H1 (cell line): ENCODE measurements at regions not wholly inside any gene's neighbourhood (a gene's known extent, or its start where the extent isn't known, plus 50 kb on each side); places are given as distances from the start of the nearest gene placed in this dataset.

Experiments used
- CTCF ChIA-PET: fragments of 300-600 bp; sonication (Branson Sonifier 250); formaldehyde crosslinking; loops from one replicate; lab custom pipeline; 2021; ENCODE audit not compliant: partially characterized antibody; lab: Charles Lee
- POLR2A ChIA-PET: fragments of 300-600 bp; sonication (Branson Sonifier 250); formaldehyde crosslinking; loops from one replicate; lab custom pipeline; 2021; ENCODE audit warnings: inconsistent platforms; ENCODE audit not compliant: partially characterized antibody; lab: Charles Lee
- DNase-seq, 2 experiments: peaks; one replicate each; pipeline versions ENCODE4 v3.0.0 to v3.0.0-alpha.2; 2010 to 2022; ENCODE audit warnings: low spot score in 2 of 2, low read depth in 1 of 2, mixed read lengths in 1 of 2
- FAIRE-seq: peaks from 2 replicates; lab custom pipeline; 2011; peaks lifted over from hg19 to GRCh38; lab: Jason Lieb, UNC
- H2AFZ ChIP-seq: 2 replicates; pipeline ENCODE4 v1.8.1; 2012; ENCODE audit warnings: low read length, inconsistent platforms
- H2AK5ac ChIP-seq: 2 replicates; pipeline ENCODE4 v1.6.1; 2013; ENCODE audit warnings: low read depth, low read length
- H2BK120ac ChIP-seq: replicated peaks from 2 replicates; pipeline ENCODE3; 2013; ENCODE audit warnings: low read depth, low read length, inconsistent platforms
- H2BK12ac ChIP-seq: 2 replicates; pipeline ENCODE4 v1.6.1; 2013; ENCODE audit warnings: low read depth, low read length
- H2BK15ac ChIP-seq: 2 replicates; pipeline ENCODE4 v1.6.1; 2013; ENCODE audit warnings: low read length
- H2BK20ac ChIP-seq: 2 replicates; pipeline ENCODE4 v1.6.1; 2013; ENCODE audit warnings: low read length
- H2BK5ac ChIP-seq: 2 replicates; pipeline ENCODE4 v1.6.1; 2013; ENCODE audit warnings: low read depth, low read length
- H3K14ac ChIP-seq: 2 replicates; pipeline ENCODE4 v1.6.1; 2013; ENCODE audit warnings: inconsistent platforms; ENCODE audit not compliant: insufficient read length
- H3K18ac ChIP-seq: 2 replicates; pipeline ENCODE4 v1.6.1; 2013; ENCODE audit warnings: low read length; ENCODE audit errors: extremely low read depth
- H3K23ac ChIP-seq: 2 replicates; pipeline ENCODE4 v1.6.1; 2013; ENCODE audit warnings: inconsistent platforms; ENCODE audit not compliant: insufficient read length
- H3K23me2 ChIP-seq: 2 replicates; pipeline ENCODE4 v1.6.1; 2013; ENCODE audit warnings: low read depth, low read length
- H3K27ac ChIP-seq: 2 replicates; pipeline ENCODE4 v1.6.1; 2011; ENCODE audit warnings: low read depth, low read length, inconsistent platforms
- H3K27me3 ChIP-seq, 4 experiments: replicated peaks in 1 of 4; 1 replicate in 1 of 4; 2 replicates in 3 of 4; pipeline versions ENCODE4 v1.6.1 to v1.8.1; 2011 to 2013; ENCODE audit warnings: low read length in 3 of 4, mild to moderate bottlenecking in 3 of 4, inconsistent platforms in 2 of 4, mixed read lengths in 2 of 4, moderate library complexity in 1 of 4; ENCODE audit not compliant: control insufficient read depth in 3 of 4, insufficient read depth in 3 of 4; ENCODE audit errors: extremely low read depth in 1 of 4
- H3K36me3 ChIP-seq, 4 experiments: 2 replicates each; pipeline versions ENCODE4 v1.6.1 to v1.8.1; 2011 to 2013; ENCODE audit warnings: mild to moderate bottlenecking in 4 of 4, low read length in 3 of 4, moderate library complexity in 2 of 4, control low read depth in 1 of 4, inconsistent platforms in 1 of 4; ENCODE audit not compliant: insufficient read depth in 4 of 4, control insufficient read depth in 2 of 4
- H3K4ac ChIP-seq: replicated peaks from 2 replicates; pipeline ENCODE3; 2013; ENCODE audit warnings: low read length, low read depth, mixed read lengths, inconsistent platforms; ENCODE audit not compliant: insufficient read length
- H3K4me1 ChIP-seq, 4 experiments: replicated peaks in 1 of 4; 1 replicate in 1 of 4; 2 replicates in 3 of 4; pipeline versions ENCODE4 v1.6.1 to v1.8.1; 2011 to 2013; ENCODE audit warnings: low read length in 3 of 4, inconsistent platforms in 2 of 4, mixed read lengths in 1 of 4; ENCODE audit not compliant: insufficient read depth in 4 of 4, control insufficient read depth in 3 of 4
- H3K4me2 ChIP-seq, 2 experiments: 2 replicates each; pipeline versions ENCODE4 v1.6.1 to v1.8.1; 2011 to 2013; ENCODE audit warnings: low read depth in 2 of 2, low read length in 2 of 2, control low read depth in 1 of 2, inconsistent platforms in 1 of 2, mild to moderate bottlenecking in 1 of 2; ENCODE audit not compliant: insufficient read depth in 1 of 2
- H3K4me3 ChIP-seq, 4 experiments: fragments of 200-600, 300-600 bp in 1 of 4; sonication (generic), shearing (Covaris generic), sonication (Bioruptor Twin) in 1 of 4; 2 replicates each; pipeline versions ENCODE4 v1.5.1 to v1.8.1; 2011 to 2016; ENCODE audit warnings: low read length in 4 of 4, low read depth in 3 of 4, control low read depth in 2 of 4, inconsistent platforms in 2 of 4, mild to moderate bottlenecking in 2 of 4, mixed read lengths in 1 of 4, moderate library complexity in 1 of 4; ENCODE audit not compliant: insufficient read depth in 2 of 4; ENCODE audit errors: extremely low read depth in 1 of 4
- H3K56ac ChIP-seq: replicated peaks from 2 replicates; pipeline ENCODE3; 2013; ENCODE audit warnings: low read depth, mild to moderate bottlenecking, mixed read lengths, low read length, inconsistent platforms; ENCODE audit not compliant: insufficient read length
- H3K79me1 ChIP-seq: 2 replicates; pipeline ENCODE4 v1.6.1; 2013; ENCODE audit warnings: low read depth, low read length, control low read depth
- H3K79me2 ChIP-seq, 2 experiments: 2 replicates each; pipeline versions ENCODE4 v1.6.1 to v1.8.1; 2012 to 2013; ENCODE audit warnings: low read length in 2 of 2, mild to moderate bottlenecking in 2 of 2, inconsistent platforms in 1 of 2; ENCODE audit not compliant: insufficient read depth in 2 of 2, control insufficient read depth in 1 of 2
- H3K9ac ChIP-seq, 4 experiments: replicated peaks in 1 of 4; 1 replicate in 1 of 4; 2 replicates in 3 of 4; pipeline versions ENCODE4 v1.6.1 to v1.8.1; 2011 to 2013; ENCODE audit warnings: low read depth in 3 of 4, low read length in 3 of 4, control low read depth in 2 of 4, mild to moderate bottlenecking in 2 of 4, moderate library complexity in 2 of 4, inconsistent platforms in 1 of 4; ENCODE audit errors: extremely low read depth in 1 of 4
- H3K9me3 ChIP-seq, 2 experiments: 2 replicates each; pipeline versions ENCODE4 v1.6.1 to v1.8.1; 2012 to 2013; ENCODE audit warnings: mild to moderate bottlenecking in 2 of 2, moderate library complexity in 2 of 2, control low read depth in 1 of 2, inconsistent platforms in 1 of 2, low read depth in 1 of 2, low read length in 1 of 2, mixed read lengths in 1 of 2; ENCODE audit not compliant: insufficient read depth in 2 of 2
- H4K20me1 ChIP-seq, 2 experiments: replicated peaks in 1 of 2; 2 replicates each; pipeline versions ENCODE3 to v1.8.1; 2011 to 2013; ENCODE audit warnings: inconsistent platforms in 2 of 2, low read length in 2 of 2, mild to moderate bottlenecking in 1 of 2; ENCODE audit not compliant: insufficient read depth in 2 of 2, control insufficient read depth in 1 of 2
- H4K5ac ChIP-seq: 2 replicates; pipeline ENCODE4 v1.6.1; 2013; ENCODE audit warnings: low read length, low read depth, mixed read lengths, inconsistent platforms; ENCODE audit not compliant: insufficient read length
- H4K8ac ChIP-seq: 2 replicates; pipeline ENCODE4 v1.8.0; 2013; ENCODE audit warnings: mild to moderate bottlenecking, moderate library complexity, low read length, inconsistent platforms; ENCODE audit not compliant: insufficient read depth; ENCODE audit errors: extremely low read depth
- H4K91ac ChIP-seq: replicated peaks from 2 replicates; pipeline ENCODE3; 2013; ENCODE audit warnings: low read length, mixed read lengths, inconsistent platforms; ENCODE audit not compliant: insufficient read length
- E2F6 ChIP-seq: IDR thresholded peaks from 2 replicates; pipeline ENCODE4 v1.6.1; 2012; ENCODE audit warnings: inconsistent platforms
- GTF2F1 ChIP-seq: IDR thresholded peaks from 2 replicates; pipeline ENCODE4 v1.6.1; 2012; ENCODE audit warnings: low read depth, low read length, improper control_type of control experiment, borderline replicate concordance
- JUN ChIP-seq: IDR thresholded peaks from 2 replicates; pipeline ENCODE4 v1.6.1; 2011; ENCODE audit warnings: low read depth, mild to moderate bottlenecking, improper control_type of control experiment, low read length
- KDM4A ChIP-seq: IDR thresholded peaks from one replicate; pipeline ENCODE4 v1.7.1; 2012; ENCODE audit warnings: low read depth, mild to moderate bottlenecking, moderate library complexity, low read length, inconsistent platforms; ENCODE audit not compliant: severe bottlenecking
- NANOG ChIP-seq: IDR thresholded peaks from 2 replicates; pipeline ENCODE4 v1.6.1; 2011; ENCODE audit warnings: low read length, low read depth, mild to moderate bottlenecking, inconsistent platforms; ENCODE audit not compliant: insufficient read depth, poor library complexity, severe bottlenecking
- POLR2AphosphoS5 ChIP-seq: IDR thresholded peaks from 2 replicates; pipeline ENCODE4 v1.6.1; 2011; ENCODE audit warnings: low read depth, low read length
- SIX5 ChIP-seq: IDR thresholded peaks from 2 replicates; pipeline ENCODE4 v1.6.1; 2011; ENCODE audit warnings: mild to moderate bottlenecking, low read depth, low read length
- SP2 ChIP-seq: IDR thresholded peaks from 2 replicates; pipeline ENCODE4 v1.6.1; 2012; ENCODE audit warnings: mild to moderate bottlenecking, low read length, inconsistent platforms
- SUZ12 ChIP-seq: fragments of 200-600 bp; sonication (generic); IDR thresholded peaks from 2 replicates; pipeline ENCODE4 v1.6.1; 2012; ENCODE audit warnings: mild to moderate bottlenecking, inconsistent platforms, low read length, moderate library complexity, mixed read lengths
- WGBS, 2 experiments: shearing (Covaris generic) in 1 of 2; methylation state at CpG; one replicate each; pipeline versions ENCODE4 v1.1.6 to v1.1.7; 2013 to 2015; ENCODE audit warnings: low lambda C conversion rate in 2 of 2, mixed read lengths in 2 of 2, inconsistent platforms in 1 of 2, low coverage in 1 of 2, missing lambda C conversion rate in 1 of 2; ENCODE audit not compliant: insufficient replicate concordance in 2 of 2, insufficient coverage in 1 of 2, insufficient read length in 1 of 2; ENCODE audit errors: extremely low coverage in 1 of 2, missing lambda C conversion rate in 1 of 2; 5-methylcytosine and 5-hydroxymethylcytosine counted together
- TF ChIP-seq, protein P1 (sequence below): IDR thresholded peaks from 2 replicates; pipeline ENCODE4 v1.6.1; 2011; ENCODE audit warnings: low read depth, mild to moderate bottlenecking, low read length; ENCODE audit not compliant: insufficient read depth
- TF ChIP-seq, protein P2 (sequence below), 3 experiments: IDR thresholded peaks; 1 replicate in 2 of 3; 2 replicates in 1 of 3; pipeline versions ENCODE4 v1.5.1 to v1.6.1; 2011; ENCODE audit warnings: low read length in 3 of 3, mild to moderate bottlenecking in 3 of 3, inconsistent platforms in 2 of 3, low read depth in 1 of 3, moderate library complexity in 1 of 3; ENCODE audit not compliant: insufficient read depth in 1 of 3; ENCODE audit errors: control extremely low read depth in 1 of 3

DNA sequence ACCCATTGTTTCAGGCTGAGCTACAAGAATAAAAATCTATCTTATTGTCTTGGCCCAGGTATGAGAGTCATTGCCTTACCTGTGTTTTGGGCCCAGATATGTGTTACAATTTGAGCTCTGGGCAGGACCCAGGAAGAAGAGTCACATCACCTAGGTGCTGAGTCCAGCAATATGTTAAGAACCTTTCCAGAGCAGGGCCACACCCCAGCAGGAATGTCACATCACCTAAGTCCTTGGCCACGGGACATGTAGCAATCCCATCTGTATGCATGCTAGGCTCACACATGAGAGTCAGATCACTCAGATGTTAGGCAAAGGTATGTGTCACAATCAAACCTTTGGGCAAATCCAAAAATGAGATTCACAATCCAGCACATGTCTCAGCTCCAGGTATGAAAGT is 2103.5 kb downstream of the TP53TG3F start:
- CTCF ChIA-PET, result no interaction called here
- TF ChIP-seq SUZ12 (no peak), POLR2AphosphoS5 (no peak), NANOG (no peak), SP2 (no peak), SIX5 (no peak), GTF2F1 (no peak), JUN (no peak), KDM4A (no peak), E2F6 (no peak)
- TF ChIP-seq, protein P1, sequence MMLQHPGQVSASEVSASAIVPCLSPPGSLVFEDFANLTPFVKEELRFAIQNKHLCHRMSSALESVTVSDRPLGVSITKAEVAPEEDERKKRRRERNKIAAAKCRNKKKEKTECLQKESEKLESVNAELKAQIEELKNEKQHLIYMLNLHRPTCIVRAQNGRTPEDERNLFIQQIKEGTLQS, result no peak
- TF ChIP-seq, protein P2, sequence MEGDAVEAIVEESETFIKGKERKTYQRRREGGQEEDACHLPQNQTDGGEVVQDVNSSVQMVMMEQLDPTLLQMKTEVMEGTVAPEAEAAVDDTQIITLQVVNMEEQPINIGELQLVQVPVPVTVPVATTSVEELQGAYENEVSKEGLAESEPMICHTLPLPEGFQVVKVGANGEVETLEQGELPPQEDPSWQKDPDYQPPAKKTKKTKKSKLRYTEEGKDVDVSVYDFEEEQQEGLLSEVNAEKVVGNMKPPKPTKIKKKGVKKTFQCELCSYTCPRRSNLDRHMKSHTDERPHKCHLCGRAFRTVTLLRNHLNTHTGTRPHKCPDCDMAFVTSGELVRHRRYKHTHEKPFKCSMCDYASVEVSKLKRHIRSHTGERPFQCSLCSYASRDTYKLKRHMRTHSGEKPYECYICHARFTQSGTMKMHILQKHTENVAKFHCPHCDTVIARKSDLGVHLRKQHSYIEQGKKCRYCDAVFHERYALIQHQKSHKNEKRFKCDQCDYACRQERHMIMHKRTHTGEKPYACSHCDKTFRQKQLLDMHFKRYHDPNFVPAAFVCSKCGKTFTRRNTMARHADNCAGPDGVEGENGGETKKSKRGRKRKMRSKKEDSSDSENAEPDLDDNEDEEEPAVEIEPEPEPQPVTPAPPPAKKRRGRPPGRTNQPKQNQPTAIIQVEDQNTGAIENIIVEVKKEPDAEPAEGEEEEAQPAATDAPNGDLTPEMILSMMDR (IDR thresholded peaks at IDR 0.05; ENCODE audit: control extremely low read depth in 1 of 3, insufficient read depth in 1 of 3, low read depth in 1 of 3, low read length in 3 of 3), result no peak

More for the DNA sequence above, 2103.5 kb downstream of the TP53TG3F start:
- no peaks in the 10 kb centered on the region for H3K79me1 ChIP-seq
- no peak overlapping the region for H2BK12ac ChIP-seq
- no peak overlapping the region for H2BK5ac ChIP-seq
- POLR2A ChIA-PET, result no interaction called here
- WGBS, 2 experiments, result 70% methylated on average over 1 of the region's 1 CpG; no CpG with 5 or more reads in 1 of the 2 experiments
- DNase-seq (no peak), FAIRE-seq (no peak)
- no peak overlapping the region for H2BK120ac ChIP-seq
- H3K4me2 ChIP-seq, result no peak overlapping the region
- H2AK5ac ChIP-seq, result no peak overlapping the region
- H3K18ac ChIP-seq, result no peak overlapping the region
- H3K23me2 ChIP-seq, result no peaks in the 10 kb centered on the region
- no peaks in the 10 kb centered on the region for H3K36me3 ChIP-seq
- H4K5ac ChIP-seq, result no peak overlapping the region
- no peak overlapping the region for H3K23ac ChIP-seq
- no peak overlapping the region for H2BK20ac ChIP-seq
- H2BK15ac ChIP-seq, result no peak overlapping the region
- H3K79me2 ChIP-seq, result no peaks in the 10 kb centered on the region
- no peak overlapping the region for H3K4ac ChIP-seq
- H3K4me1 ChIP-seq, result no peaks in the 10 kb centered on the region
- H3K27ac ChIP-seq, result no peak overlapping the region
- no peak overlapping the region for H3K9ac ChIP-seq
- no peak overlapping the region for H2AFZ ChIP-seq
- H3K14ac ChIP-seq, result no peak overlapping the region
- H3K4me3 ChIP-seq, result no peak overlapping the region
- no peaks in the 10 kb centered on the region for H3K27me3 ChIP-seq
- H4K20me1 ChIP-seq, result no peaks in the 10 kb centered on the region
- H3K9me3 ChIP-seq, result peaks cover 87 to 98% of the 10 kb centered on the region in 2 experiments
- no peak overlapping the region for H3K56ac ChIP-seq
- H4K91ac ChIP-seq, result no peak overlapping the region
- no peak overlapping the region for H4K8ac ChIP-seq
